D721Med (cell line): ENCODE measurements at regions not wholly inside any gene's neighbourhood (a gene's known extent, or its start where the extent isn't known, plus 50 kb on each side); places are given as distances from the start of the nearest gene placed in this dataset.

Source experiments
- DNase-seq: peaks from one replicate; pipeline ENCODE4 v3.0.0; 2011; ENCODE audit warnings: low spot score; ENCODE audit not compliant: insufficient read length
- FAIRE-seq: peaks from 2 replicates; lab custom pipeline; 2011; peaks lifted over from hg19 to GRCh38; lab: Jason Lieb, UNC
- TF ChIP-seq, protein P1 (sequence below): IDR thresholded peaks from 2 replicates; pipeline ENCODE4 v1.5.1; 2012; ENCODE audit warnings: mild to moderate bottlenecking, control low read depth; ENCODE audit not compliant: insufficient read depth; ENCODE audit errors: missing control alignments

GRCh38 chr6:108791700-108792099 is 56.5 kb upstream of the ARMC2 start:
- TF ChIP-seq, protein P1, sequence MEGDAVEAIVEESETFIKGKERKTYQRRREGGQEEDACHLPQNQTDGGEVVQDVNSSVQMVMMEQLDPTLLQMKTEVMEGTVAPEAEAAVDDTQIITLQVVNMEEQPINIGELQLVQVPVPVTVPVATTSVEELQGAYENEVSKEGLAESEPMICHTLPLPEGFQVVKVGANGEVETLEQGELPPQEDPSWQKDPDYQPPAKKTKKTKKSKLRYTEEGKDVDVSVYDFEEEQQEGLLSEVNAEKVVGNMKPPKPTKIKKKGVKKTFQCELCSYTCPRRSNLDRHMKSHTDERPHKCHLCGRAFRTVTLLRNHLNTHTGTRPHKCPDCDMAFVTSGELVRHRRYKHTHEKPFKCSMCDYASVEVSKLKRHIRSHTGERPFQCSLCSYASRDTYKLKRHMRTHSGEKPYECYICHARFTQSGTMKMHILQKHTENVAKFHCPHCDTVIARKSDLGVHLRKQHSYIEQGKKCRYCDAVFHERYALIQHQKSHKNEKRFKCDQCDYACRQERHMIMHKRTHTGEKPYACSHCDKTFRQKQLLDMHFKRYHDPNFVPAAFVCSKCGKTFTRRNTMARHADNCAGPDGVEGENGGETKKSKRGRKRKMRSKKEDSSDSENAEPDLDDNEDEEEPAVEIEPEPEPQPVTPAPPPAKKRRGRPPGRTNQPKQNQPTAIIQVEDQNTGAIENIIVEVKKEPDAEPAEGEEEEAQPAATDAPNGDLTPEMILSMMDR = no peak
- peak; percentile 35 for FAIRE-seq
- DNase-seq = no peak

DNA sequence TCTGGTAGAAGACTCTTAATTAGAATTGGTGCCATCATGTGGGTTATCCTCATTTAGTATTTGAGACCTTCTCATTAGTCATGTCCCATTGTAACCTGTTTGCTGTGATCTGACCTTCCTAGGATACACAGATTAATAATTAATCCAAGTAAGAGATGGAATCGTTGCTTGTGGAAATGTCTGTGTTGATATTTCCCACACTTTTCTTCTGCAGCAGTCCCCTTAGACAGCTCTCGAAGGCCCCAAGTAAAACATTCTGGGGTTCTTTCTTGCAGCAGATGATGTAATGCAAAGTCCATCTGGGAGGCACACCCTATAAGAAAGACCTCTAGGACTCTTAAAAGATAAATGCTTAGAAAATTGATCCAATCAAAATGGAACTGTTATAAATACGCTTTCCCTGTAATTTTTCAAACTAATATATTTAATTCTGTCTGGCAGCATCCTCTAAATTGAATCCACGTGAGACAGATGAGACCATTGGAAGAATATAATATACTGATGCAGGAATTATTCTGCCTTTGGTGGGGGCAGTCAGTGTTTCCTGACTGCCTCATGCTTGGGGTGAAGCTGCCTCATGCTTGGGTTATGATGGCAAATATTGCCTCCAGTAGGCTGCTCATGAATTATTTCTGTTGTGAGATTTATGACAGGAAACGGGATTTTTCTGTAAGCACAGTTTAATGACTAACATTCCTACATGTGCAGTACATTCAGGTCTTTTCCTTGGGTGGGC is 54.5 kb upstream of the ARMC2 start:
- DNase-seq (no peak), FAIRE-seq (no peak)

DNA sequence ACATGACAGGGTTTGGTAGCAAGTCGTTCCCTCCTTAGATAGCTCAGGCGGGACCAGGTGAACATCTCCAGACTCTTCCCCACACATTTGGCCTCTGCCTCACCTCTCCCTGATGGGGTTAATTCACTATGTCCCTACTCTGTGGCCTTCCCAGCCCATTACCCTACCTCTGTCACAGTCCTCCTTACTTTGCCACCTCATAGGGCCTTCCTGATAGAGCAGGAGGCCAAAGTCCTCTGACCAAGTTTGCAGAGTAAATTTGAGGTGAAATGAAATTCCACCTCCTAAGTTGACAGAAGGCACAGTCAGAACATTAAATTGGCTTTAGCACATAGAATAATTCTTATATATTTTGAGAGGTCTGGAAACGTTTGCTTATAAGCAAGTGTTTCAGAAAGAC is 53.1 kb upstream of the ARMC2 start:
- FAIRE-seq (no peak), DNase-seq (no peak)

More for the DNA sequence above, 54.5 kb upstream of the ARMC2 start:
- TF ChIP-seq, protein P1 = no peak

GRCh38 chr6:108795814-108796213 is 52.4 kb upstream of the ARMC2 start:
- FAIRE-seq = no peak

More for the DNA sequence above, 53.1 kb upstream of the ARMC2 start:
- TF ChIP-seq, protein P1 = no peak

DNA sequence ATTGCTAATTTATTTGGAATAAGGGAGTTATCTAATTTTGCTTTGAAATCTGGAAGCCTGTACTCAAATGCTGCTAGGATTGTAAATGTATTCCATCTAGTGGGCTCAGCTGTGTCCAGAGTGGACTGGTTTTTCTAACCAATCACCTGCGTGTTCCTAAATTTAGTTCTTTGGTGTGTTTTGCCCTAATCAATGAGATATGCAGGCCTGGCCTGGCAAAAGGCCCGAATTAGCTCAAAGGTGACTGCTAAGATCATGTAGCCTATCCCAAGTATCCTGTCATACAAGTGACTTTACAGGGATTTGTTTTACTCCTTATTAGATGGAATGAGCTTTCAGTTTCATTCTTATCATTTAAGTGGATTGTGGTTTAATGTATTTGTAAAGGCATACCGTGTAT is 51.3 kb upstream of the ARMC2 start:
- peak; percentile 25 for FAIRE-seq
- TF ChIP-seq, protein P1 = no peak

More at GRCh38 chr6:108795814-108796213, 52.4 kb upstream of the ARMC2 start:
- DNase-seq = no peak
- TF ChIP-seq, protein P1 = no peak

GRCh38 chr6:108797951-108798669 is 50.1 kb upstream of the ARMC2 start:
- TF ChIP-seq, protein P1 = no peak
- FAIRE-seq (no peak), DNase-seq (no peak)

More for the DNA sequence above, 51.3 kb upstream of the ARMC2 start:
- no peak for DNase-seq
